Astrocyte of the cerebellum (primary cell): ENCODE measurements at regions not wholly inside any gene's neighbourhood (a gene's known extent, or its start where the extent isn't known, plus 50 kb on each side); places are given as distances from the start of the nearest gene placed in this dataset.

Experiments used
- DNase-seq: peaks from one replicate; pipeline ENCODE4 v3.0.0-alpha.2; 2011; ENCODE audit warnings: low read depth
- H3K4me3 ChIP-seq: 2 replicates; pipeline ENCODE4 v1.5.1; 2011; ENCODE audit warnings: mild to moderate bottlenecking, low read depth, low read length, moderate library complexity
- in situ Hi-C: cut with HindIII; loops from 2 replicates; pipeline ENCODE4 v1.10.0; 2017; ENCODE audit warnings: low sequenced_read_pairs
- TF ChIP-seq, protein P1 (sequence below): IDR thresholded peaks from 2 replicates; pipeline ENCODE4 v1.5.1; 2012; ENCODE audit warnings: low read length, low read depth, moderate library complexity, mild to moderate bottlenecking; ENCODE audit errors: missing control alignments

DNA sequence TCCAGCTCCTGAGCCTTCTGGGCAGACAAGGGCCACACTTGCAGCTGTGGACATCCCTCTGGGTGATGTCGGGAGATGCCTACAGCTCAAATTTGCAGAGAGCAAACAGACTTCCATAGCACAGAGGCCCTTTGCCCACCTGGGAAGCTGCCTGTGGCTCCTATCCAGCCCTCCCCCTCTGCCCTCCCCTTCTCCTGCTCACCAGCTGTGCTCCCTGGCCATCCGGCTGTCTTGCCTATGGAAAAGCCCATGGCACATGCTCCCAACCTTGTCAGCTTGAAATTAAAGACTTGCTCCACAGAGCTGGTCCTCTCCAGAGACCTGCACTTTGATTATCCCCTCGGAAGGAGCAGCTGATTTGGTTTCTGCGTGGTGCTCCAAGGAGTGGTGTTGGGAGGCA, 118.9 kb upstream of the NECTIN1 start:
- in situ Hi-C loops = no loop called here
- TF ChIP-seq, protein P1, sequence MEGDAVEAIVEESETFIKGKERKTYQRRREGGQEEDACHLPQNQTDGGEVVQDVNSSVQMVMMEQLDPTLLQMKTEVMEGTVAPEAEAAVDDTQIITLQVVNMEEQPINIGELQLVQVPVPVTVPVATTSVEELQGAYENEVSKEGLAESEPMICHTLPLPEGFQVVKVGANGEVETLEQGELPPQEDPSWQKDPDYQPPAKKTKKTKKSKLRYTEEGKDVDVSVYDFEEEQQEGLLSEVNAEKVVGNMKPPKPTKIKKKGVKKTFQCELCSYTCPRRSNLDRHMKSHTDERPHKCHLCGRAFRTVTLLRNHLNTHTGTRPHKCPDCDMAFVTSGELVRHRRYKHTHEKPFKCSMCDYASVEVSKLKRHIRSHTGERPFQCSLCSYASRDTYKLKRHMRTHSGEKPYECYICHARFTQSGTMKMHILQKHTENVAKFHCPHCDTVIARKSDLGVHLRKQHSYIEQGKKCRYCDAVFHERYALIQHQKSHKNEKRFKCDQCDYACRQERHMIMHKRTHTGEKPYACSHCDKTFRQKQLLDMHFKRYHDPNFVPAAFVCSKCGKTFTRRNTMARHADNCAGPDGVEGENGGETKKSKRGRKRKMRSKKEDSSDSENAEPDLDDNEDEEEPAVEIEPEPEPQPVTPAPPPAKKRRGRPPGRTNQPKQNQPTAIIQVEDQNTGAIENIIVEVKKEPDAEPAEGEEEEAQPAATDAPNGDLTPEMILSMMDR = no peak
- H3K4me3 ChIP-seq = no peak overlapping the region
- DNase-seq = no peak

DNA sequence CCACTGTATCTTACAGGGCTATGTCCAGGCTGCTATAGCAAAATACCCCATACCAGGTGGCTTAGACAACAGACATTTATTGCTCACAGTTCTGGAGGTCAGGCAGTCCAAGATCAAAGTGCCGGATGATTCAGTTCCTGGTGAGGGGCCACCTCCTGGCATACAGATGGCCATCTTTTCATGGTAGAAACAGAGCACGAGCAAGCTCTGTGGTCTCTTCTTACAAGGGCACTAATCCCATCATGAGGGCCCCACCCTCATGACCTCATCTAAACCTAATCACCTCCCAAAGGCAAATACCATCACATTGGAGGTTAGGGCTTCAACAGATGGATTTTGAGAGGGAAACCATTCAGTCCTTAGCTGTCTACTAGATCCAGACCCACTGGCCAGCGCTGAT, 117.4 kb upstream of the NECTIN1 start:
- no peak for DNase-seq
- in situ Hi-C loops = no loop called here
- TF ChIP-seq, protein P1 = no peak
- no peak overlapping the region for H3K4me3 ChIP-seq

DNA sequence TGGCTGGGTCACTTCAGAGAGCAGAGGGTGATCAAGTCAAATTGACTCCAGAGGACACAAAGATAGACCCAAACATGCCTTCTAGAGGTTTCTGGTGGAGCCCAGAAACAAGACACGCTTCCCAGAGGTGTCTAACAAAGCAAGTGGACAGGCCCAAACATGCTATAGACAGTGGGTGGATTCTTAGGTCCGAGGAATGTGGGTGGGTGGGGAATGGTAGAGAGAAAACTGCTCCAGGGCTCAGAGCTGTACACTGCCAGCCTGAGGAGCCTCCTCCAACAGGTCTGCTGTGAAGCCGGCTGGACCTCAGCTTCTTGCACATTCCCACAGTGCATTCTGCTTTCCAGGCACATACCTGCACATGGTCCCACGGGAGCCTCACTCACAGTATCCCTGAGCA, 116.8 kb upstream of the NECTIN1 start:
- DNase-seq = no peak
- in situ Hi-C loops = no loop called here
- TF ChIP-seq, protein P1 = no peak
- H3K4me3 ChIP-seq = no peak overlapping the region

DNA sequence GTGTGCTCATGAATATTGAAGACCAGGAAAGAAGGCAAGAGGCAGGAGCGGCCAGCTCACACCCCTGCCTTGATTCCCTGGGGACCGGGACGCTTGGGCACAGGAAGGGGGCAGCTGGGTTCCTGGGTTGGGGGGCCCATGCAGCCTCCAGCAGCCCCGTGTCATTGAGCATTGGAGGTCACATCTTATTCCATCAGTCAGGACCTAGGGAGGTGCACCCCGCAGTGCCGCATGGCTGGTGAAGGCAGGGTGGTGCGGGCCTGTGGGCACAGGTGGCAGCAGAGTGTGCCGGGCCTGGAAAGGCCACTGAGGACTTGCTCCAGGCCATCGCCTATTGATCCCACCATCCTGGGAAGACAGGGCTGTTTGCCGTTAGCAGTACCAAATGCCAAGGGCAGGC, 116.3 kb upstream of the NECTIN1 start:
- no peak overlapping the region for H3K4me3 ChIP-seq
- TF ChIP-seq, protein P1 = no peak
- in situ Hi-C loops = no loop called here
- DNase-seq = no peak

DNA sequence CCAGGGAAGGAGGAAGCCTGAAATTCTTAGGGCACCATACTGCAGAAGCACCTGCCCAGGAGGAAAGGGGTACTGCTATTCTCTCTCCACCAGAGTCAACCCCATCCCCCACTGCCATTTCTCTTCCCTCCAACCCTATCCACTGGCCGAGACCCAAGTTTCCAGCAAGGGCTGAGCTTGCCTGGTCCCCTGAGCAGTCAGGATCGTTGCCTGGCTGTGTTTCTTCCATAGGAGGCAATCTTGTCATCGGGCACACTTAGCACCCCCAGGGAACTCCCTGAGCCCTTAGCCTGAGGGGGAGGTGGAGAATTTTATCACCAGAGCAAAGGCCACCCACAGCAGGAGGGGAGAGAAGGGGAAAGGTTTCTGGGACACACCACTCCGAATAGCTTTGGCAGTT, 115.8 kb upstream of the NECTIN1 start:
- in situ Hi-C loops = no loop called here
- no peak for DNase-seq
- TF ChIP-seq, protein P1 = no peak
- H3K4me3 ChIP-seq = no peak overlapping the region

DNA sequence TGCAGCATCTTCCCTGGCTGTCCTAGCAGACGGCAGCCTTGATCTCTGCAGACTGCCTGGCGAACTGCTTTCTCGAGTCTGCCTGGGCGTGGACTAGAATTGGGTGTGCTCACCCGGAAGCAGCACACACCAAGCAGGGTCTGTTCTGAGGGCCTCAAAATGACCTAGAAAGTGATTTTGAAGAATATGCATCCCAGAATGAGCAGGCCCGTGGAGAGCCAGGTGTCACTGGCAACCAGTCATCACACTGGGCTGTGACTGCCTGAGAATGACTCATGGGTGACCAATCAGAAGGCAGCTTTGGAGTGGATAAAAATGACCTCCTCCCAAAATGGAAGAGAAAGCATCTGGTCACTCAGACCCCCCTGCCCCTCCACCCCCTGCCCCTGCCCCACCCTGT, 114.9 kb upstream of the NECTIN1 start:
- TF ChIP-seq, protein P1 = no peak
- no peak for DNase-seq
- no peak overlapping the region for H3K4me3 ChIP-seq
- in situ Hi-C loops = no loop called here

DNA sequence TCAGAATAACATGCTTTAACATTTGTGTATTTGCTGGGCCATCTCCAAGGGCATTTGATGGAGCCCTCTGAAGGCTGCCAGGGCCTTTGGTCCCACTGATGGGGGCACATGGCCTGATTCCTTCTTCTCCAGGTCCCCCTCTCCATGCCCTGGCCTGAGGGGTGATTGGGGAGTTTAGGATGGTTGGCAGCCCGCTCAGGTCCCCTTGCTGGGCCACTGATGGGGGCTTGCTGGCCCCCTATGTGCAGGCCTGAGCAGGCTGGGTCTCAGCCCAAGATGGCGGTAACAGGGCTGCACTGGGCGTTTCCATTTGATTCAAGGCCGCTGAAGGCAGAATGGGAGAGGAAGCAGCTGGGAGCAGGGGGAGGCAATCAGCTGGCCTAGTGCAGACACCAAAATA, 113.7 kb upstream of the NECTIN1 start:
- in situ Hi-C loops = no loop called here
- H3K4me3 ChIP-seq = no peak overlapping the region
- TF ChIP-seq, protein P1 = no peak
- no peak for DNase-seq
